ENCODE measurements at regions not wholly inside any gene's neighbourhood (a gene's known extent, or its start where the extent isn't known, plus 50 kb on each side); places are given as distances from the start of the nearest gene placed in this dataset.

DNA sequence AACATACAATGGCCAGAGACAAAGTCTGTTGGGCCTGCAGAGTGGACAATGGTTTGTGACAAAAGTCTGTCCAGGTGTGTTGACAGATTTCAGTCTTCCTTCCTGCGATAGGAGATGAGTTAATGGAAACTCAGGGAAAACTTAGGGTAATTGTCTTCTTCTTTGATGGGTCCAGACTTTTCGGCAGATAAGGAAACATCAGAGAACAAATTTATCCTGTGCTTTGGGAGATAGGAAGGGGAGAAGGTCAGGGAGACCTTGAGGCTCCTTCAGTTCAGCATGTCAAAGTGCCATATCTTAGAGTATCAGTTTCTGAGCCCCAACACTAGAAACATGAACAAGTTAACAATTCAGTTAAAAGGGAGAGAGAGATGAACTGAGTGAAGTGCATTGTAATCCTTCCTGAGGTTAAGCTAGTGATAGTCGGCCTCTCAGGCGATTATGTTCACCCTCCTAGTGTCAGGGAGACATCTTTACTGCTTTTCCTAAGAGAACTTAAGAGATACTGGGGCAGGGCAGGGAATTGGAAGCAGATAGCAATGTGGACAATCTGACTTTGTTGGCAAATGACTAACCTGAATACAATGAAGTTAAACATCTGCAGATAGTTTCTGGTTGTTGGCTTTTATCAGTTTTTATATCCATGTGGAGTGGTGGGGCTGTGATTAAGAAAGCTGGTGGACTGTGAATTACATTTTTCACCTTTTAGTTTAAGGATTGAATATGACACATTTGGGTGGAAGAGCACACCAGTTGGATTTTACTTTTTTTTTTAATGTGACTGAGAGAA lies 248.8 kb upstream of the FN1 start:
- H3K4me3 Mint-ChIP-seq = no peak overlapping the region
- no peak for TF ChIP-seq AFF4 (CRISPR knock-in tag; IDR thresholded peaks at IDR 0.05; ENCODE audit: borderline replicate concordance)
- no peak for TF ChIP-seq EMX1 (CRISPR knock-in tag; IDR thresholded peaks at IDR 0.05)
- TF ChIP-seq HMGA2 (CRISPR knock-in tag; IDR thresholded peaks at IDR 0.05) = no peak
- TF ChIP-seq AR (CRISPR knock-in tag; IDR thresholded peaks at IDR 0.05) = no peak
- no peak for TF ChIP-seq E2F4 (CRISPR knock-in tag; IDR thresholded peaks at IDR 0.05; ENCODE audit: borderline replicate concordance, low read depth)
- TF ChIP-seq SP1 (CRISPR knock-in tag; conservative IDR thresholded peaks at IDR 0.05) = no peak
- TF ChIP-seq, protein P1, sequence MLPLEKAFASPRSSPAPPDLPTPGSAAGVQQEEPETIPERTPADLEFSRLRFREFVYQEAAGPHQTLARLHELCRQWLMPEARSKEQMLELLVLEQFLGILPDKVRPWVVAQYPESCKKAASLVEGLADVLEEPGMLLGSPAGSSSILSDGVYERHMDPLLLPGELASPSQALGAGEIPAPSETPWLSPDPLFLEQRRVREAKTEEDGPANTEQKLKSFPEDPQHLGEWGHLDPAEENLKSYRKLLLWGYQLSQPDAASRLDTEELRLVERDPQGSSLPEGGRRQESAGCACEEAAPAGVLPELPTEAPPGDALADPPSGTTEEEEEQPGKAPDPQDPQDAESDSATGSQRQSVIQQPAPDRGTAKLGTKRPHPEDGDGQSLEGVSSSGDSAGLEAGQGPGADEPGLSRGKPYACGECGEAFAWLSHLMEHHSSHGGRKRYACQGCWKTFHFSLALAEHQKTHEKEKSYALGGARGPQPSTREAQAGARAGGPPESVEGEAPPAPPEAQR (CRISPR knock-in tag; IDR thresholded peaks at IDR 0.05) = no peak
- no peak for TF ChIP-seq CBFB (CRISPR knock-in tag; IDR thresholded peaks at IDR 0.05; ENCODE audit: low read depth)
- no peak for TF ChIP-seq SMAD3 (CRISPR knock-in tag; IDR thresholded peaks at IDR 0.05; ENCODE audit: borderline replicate concordance)
- TF ChIP-seq, protein P2, sequence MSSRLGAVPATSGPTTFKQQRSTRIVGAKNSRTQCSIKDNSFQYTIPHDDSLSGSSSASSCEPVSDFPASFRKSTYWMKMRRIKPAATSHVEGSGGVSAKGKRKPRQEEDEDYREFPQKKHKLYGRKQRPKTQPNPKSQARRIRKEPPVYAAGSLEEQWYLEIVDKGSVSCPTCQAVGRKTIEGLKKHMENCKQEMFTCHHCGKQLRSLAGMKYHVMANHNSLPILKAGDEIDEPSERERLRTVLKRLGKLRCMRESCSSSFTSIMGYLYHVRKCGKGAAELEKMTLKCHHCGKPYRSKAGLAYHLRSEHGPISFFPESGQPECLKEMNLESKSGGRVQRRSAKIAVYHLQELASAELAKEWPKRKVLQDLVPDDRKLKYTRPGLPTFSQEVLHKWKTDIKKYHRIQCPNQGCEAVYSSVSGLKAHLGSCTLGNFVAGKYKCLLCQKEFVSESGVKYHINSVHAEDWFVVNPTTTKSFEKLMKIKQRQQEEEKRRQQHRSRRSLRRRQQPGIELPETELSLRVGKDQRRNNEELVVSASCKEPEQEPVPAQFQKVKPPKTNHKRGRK (CRISPR knock-in tag; IDR thresholded peaks at IDR 0.05; ENCODE audit: borderline replicate concordance) = no peak
- TF ChIP-seq, protein P3, sequence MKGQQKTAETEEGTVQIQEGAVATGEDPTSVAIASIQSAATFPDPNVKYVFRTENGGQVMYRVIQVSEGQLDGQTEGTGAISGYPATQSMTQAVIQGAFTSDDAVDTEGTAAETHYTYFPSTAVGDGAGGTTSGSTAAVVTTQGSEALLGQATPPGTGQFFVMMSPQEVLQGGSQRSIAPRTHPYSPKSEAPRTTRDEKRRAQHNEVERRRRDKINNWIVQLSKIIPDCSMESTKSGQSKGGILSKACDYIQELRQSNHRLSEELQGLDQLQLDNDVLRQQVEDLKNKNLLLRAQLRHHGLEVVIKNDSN (CRISPR knock-in tag; IDR thresholded peaks at IDR 0.05) = no peak
- TF ChIP-seq FOXP4 (CRISPR knock-in tag; IDR thresholded peaks at IDR 0.05) = no peak
- DNase-seq (ENCODE audit: low spot score) (no peak), ATAC-seq (no peak)
- ChIA-PET POLR2A (no interaction called here), CTCF (no interaction called here)
- no peaks in the 10 kb centered on the region for H3K27me3 Mint-ChIP-seq (ENCODE audit: low read depth)
- H3K9me3 Mint-ChIP-seq = peaks cover 12% of the 10 kb centered on the region
- no peaks in the 10 kb centered on the region for H3K4me1 Mint-ChIP-seq
- H3K27ac Mint-ChIP-seq = no peak overlapping the region
- peaks cover 7% of the 10 kb centered on the region; the same call in 1 of the 2 replicates for H3K36me3 Mint-ChIP-seq
